Liver (tissue), 7 donors: ENCODE measurements at regions not wholly inside any gene's neighbourhood (a gene's known extent, or its start where the extent isn't known, plus 50 kb on each side); places are given as distances from the start of the nearest gene placed in this dataset.

Experiments used
- DNase-seq: peaks from one replicate; pipeline ENCODE4 v3.0.0-alpha.2; 2017; ENCODE audit warnings: low spot score
- H3K27ac ChIP-seq, 2 donors: one replicate each; pipeline ENCODE4 v1.7.0; 2013; ENCODE audit warnings: inconsistent platforms in 2 of 2, low read length in 2 of 2, control low read depth in 1 of 2, low read depth in 1 of 2, mild to moderate bottlenecking in 1 of 2
- H3K27me3 ChIP-seq, 4 donors: one replicate each; pipeline versions ENCODE4 v1.6.1 to v1.7.0; 2013; ENCODE audit warnings: low read length in 3 of 4, inconsistent platforms in 1 of 4, mild to moderate bottlenecking in 1 of 4, moderate library complexity in 1 of 4; ENCODE audit not compliant: control insufficient read depth in 4 of 4, insufficient read depth in 4 of 4
- H3K36me3 ChIP-seq, 4 donors: one replicate each; pipeline versions ENCODE4 v1.6.1 to v1.7.0; 2013; ENCODE audit warnings: low read length in 3 of 4, mild to moderate bottlenecking in 3 of 4, low read depth in 1 of 4, moderate library complexity in 1 of 4; ENCODE audit not compliant: control insufficient read depth in 4 of 4, insufficient read depth in 3 of 4
- H3K4me1 ChIP-seq, 4 donors: one replicate each; pipeline versions ENCODE4 v1.6.1 to v1.7.0; 2013; ENCODE audit warnings: low read length in 3 of 4, mild to moderate bottlenecking in 3 of 4, moderate library complexity in 1 of 4; ENCODE audit not compliant: control insufficient read depth in 4 of 4, insufficient read depth in 4 of 4
- H3K4me3 ChIP-seq, 3 donors: one replicate each; pipeline versions ENCODE4 v1.6.1 to v1.7.0; 2013; ENCODE audit warnings: low read length in 3 of 3, control low read depth in 1 of 3, low read depth in 1 of 3, mild to moderate bottlenecking in 1 of 3
- H3K9ac ChIP-seq, 2 donors: one replicate each; pipeline ENCODE4 v1.7.0; 2013; ENCODE audit warnings: low read length in 2 of 2, mild to moderate bottlenecking in 2 of 2, moderate library complexity in 2 of 2, control low read depth in 1 of 2, low read depth in 1 of 2
- H3K9me3 ChIP-seq, 4 donors: one replicate each; pipeline versions ENCODE4 v1.6.1 to v1.7.0; 2013; ENCODE audit warnings: low read length in 3 of 4; ENCODE audit not compliant: control insufficient read depth in 4 of 4
- ATF3 ChIP-seq: IDR thresholded peaks from 2 replicates; pipeline ENCODE4 v1.6.1; 2016; ENCODE audit warnings: antibody characterized with exemption
- CTCF ChIP-seq: fragments of 150-350 bp; IDR thresholded peaks from 2 replicates; pipeline ENCODE4 v1.5.1; 2017; ENCODE audit warnings: improper control_type of control experiment, low read depth, low read length; ENCODE audit not compliant: missing input control
- GABPA ChIP-seq, 2 donors: IDR thresholded peaks in 1 of 2; conservative IDR thresholded peaks in 1 of 2; 2 replicates each; pipeline ENCODE4 v1.6.1; 2016; ENCODE audit warnings: antibody characterized with exemption in 2 of 2, mild to moderate bottlenecking in 1 of 2, moderate library complexity in 1 of 2
- HNF4A ChIP-seq, 2 donors: conservative IDR thresholded peaks; 2 replicates each; pipeline ENCODE4 v1.6.1; 2016; ENCODE audit warnings: antibody characterized with exemption in 2 of 2, mild to moderate bottlenecking in 2 of 2
- HNF4G ChIP-seq: IDR thresholded peaks from 2 replicates; pipeline ENCODE4 v1.6.1; 2016; ENCODE audit warnings: antibody characterized with exemption
- JUND ChIP-seq, 2 donors: IDR thresholded peaks; 2 replicates each; pipeline ENCODE4 v1.6.1; 2016; ENCODE audit warnings: antibody characterized with exemption in 2 of 2
- MAX ChIP-seq: IDR thresholded peaks from 2 replicates; pipeline ENCODE4 v1.6.1; 2016; ENCODE audit warnings: antibody characterized with exemption
- RAD21 ChIP-seq, 2 donors: IDR thresholded peaks; 2 replicates each; pipeline ENCODE4 v1.6.1; 2016; ENCODE audit warnings: antibody characterized with exemption in 2 of 2, mild to moderate bottlenecking in 2 of 2
- REST ChIP-seq: IDR thresholded peaks from 2 replicates; pipeline ENCODE4 v1.6.1; 2016; ENCODE audit warnings: antibody characterized with exemption, mild to moderate bottlenecking
- SP1 ChIP-seq: IDR thresholded peaks from 2 replicates; pipeline ENCODE4 v1.6.1; 2018; ENCODE audit warnings: antibody characterized with exemption, mild to moderate bottlenecking
- TAF1 ChIP-seq: conservative IDR thresholded peaks from 2 replicates; pipeline ENCODE4 v1.6.1; 2016; ENCODE audit warnings: antibody characterized with exemption, mild to moderate bottlenecking
- ZBTB33 ChIP-seq: IDR thresholded peaks from 2 replicates; pipeline ENCODE4 v1.6.1; 2016; ENCODE audit warnings: antibody characterized with exemption
- donor health status: healthy.
- donor health status: healthy.
- donor health status: healthy.
- donor health status: healthy.

- TF ChIP-seq ZBTB33 (no peak), RAD21 (IDR thresholded peaks at IDR 0.05) (no peak), HNF4A (conservative IDR thresholded peaks at IDR 0.05) (no peak), MAX (no peak), SP1 (no peak)
Measured at GRCh38 chr9:2496169-2496568, 125.4 kb upstream of the VLDLR start (continued).

- H3K4me1 ChIP-seq: no peaks in the 10 kb centered on the region
- H3K9ac ChIP-seq: no peak overlapping the region
- no peaks in the 10 kb centered on the region for H3K36me3 ChIP-seq
- H3K27me3 ChIP-seq: no peaks in the 10 kb centered on the region
- no peak overlapping the region for H3K27ac ChIP-seq
- DNase-seq: no peak
- TF ChIP-seq CTCF: no peak
- TF ChIP-seq ATF3: no peak
- TF ChIP-seq TAF1: no peak
- no peak for TF ChIP-seq RAD21 (IDR thresholded peaks at IDR 0.05)
- TF ChIP-seq REST: no peak
- TF ChIP-seq HNF4G: no peak
- TF ChIP-seq JUND (IDR thresholded peaks at IDR 0.05): no peak
- no peak for TF ChIP-seq GABPA (IDR thresholded peaks at IDR 0.05 in 1 of 2, conservative IDR thresholded peaks at IDR 0.05 in 1 of 2)
- no peaks in the 10 kb centered on the region for H3K9me3 ChIP-seq
- no peak overlapping the region for H3K4me3 ChIP-seq
Measured at GRCh38 chr9:2496934-2497333, 124.7 kb upstream of the VLDLR start.
